ENCODE measurements at regions not wholly inside any gene's neighbourhood (a gene's known extent, or its start where the extent isn't known, plus 50 kb on each side); places are given as distances from the start of the nearest gene placed in this dataset.

- TF ChIP-seq EP300 (IDR thresholded peaks at IDR 0.05; ENCODE audit: borderline replicate concordance) = no peak
- TF ChIP-seq ZBTB7A (IDR thresholded peaks at IDR 0.05; ENCODE audit: low read depth) = no peak
Measured at GRCh38 chr7:18234519-18234918, 206.9 kb upstream of the PRPS1L1 start.

All from Ishikawa (cell line).